Tibial nerve (tissue), 4 donors: ENCODE measurements at regions not wholly inside any gene's neighbourhood (a gene's known extent, or its start where the extent isn't known, plus 50 kb on each side); places are given as distances from the start of the nearest gene placed in this dataset.

Source experiments
- CTCF ChIP-seq, 5 experiments: fragments of 200-600 bp in 3 of 5; fragments of 450-650 bp in 2 of 5; sonication (generic) in 3 of 5; IDR thresholded peaks; one replicate each; pipeline ENCODE4 v1.5.1; 2016 to 2019; ENCODE audit warnings: antibody characterized with exemption in 5 of 5, mild to moderate bottlenecking in 3 of 5, moderate library complexity in 2 of 5
- EP300 ChIP-seq, 2 donors: sonication (generic); formaldehyde crosslinking; IDR thresholded peaks; one replicate each; pipeline ENCODE4 v1.6.1; 2017; ENCODE audit warnings: antibody characterized with exemption in 2 of 2, mild to moderate bottlenecking in 1 of 2
- POLR2A ChIP-seq, 2 donors: fragments of 450-650 bp; IDR thresholded peaks; one replicate each; pipeline ENCODE4 v1.6.1; 2017; ENCODE audit warnings: antibody characterized with exemption in 2 of 2, mild to moderate bottlenecking in 2 of 2, moderate library complexity in 2 of 2

DNA sequence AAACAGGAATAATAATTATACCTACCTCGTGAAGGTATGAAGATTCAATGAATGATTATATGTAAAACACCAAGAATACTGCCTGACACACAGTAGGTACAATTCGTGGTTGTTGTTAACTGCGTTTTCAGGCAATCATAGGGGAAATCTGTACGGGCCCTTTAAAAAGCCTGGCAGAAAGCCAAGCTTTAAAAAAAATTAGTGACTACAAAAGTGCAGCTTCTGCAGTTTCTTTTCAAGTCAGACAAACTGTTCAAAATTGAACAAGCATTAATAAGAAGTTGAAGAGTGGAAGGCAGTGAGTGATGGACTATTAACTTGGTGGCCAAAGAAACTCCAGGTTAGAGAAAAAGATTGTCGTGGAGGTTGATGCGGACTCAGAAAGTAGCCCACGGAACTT is 85.9 kb upstream of the TRIO start:
- TF ChIP-seq POLR2A (IDR thresholded peaks at IDR 0.05) (no peak), CTCF (IDR thresholded peaks at IDR 0.05) (no peak), EP300 (IDR thresholded peaks at IDR 0.05) (no peak)
